Activated naive CD8-positive, alpha-beta T cell treated with anti-CD3 and anti-CD28 coated beads, Interleukin-2, amount 10 ng/mL, durations not matched to agents 7 days and 5 days (primary cell): ENCODE measurements at regions not wholly inside any gene's neighbourhood (a gene's known extent, or its start where the extent isn't known, plus 50 kb on each side); places are given as distances from the start of the nearest gene placed in this dataset.

Experiments used
- ATAC-seq: fragments of 150-1000 bp; cut with Tn5 transposase; one replicate; pipeline ENCODE4 v1.10.0; 2021; ENCODE audit warnings: low read depth, moderate library complexity
- POLR2A ChIA-PET: fragments of 350-600 bp; sonication (Branson Sonifier 250); formaldehyde crosslinking; loops from one replicate; lab custom pipeline; 2021; ENCODE audit warnings: antibody characterized with exemption; lab: Charles Lee
- DNase-seq: peaks from one replicate; pipeline ENCODE4 v3.0.0; 2021
- H3K27ac Mint-ChIP-seq: one replicate; pipeline ENCODE4 v1.8.0; 2022; ENCODE audit warnings: mild to moderate bottlenecking, mixed read lengths
- H3K27me3 Mint-ChIP-seq: one replicate; pipeline ENCODE4 v1.8.0; 2022; ENCODE audit warnings: mild to moderate bottlenecking, moderate library complexity, mixed read lengths
- H3K36me3 Mint-ChIP-seq: one replicate; pipeline ENCODE4 v1.8.0; 2021; ENCODE audit warnings: mild to moderate bottlenecking, mixed read lengths
- H3K4me1 Mint-ChIP-seq: one replicate; pipeline ENCODE4 v1.8.0; 2021; ENCODE audit warnings: mixed read lengths
- H3K4me3 Mint-ChIP-seq: one replicate; pipeline ENCODE4 v1.8.0; 2022; ENCODE audit warnings: mild to moderate bottlenecking, moderate library complexity, mixed read lengths
- H3K9me3 Mint-ChIP-seq: one replicate; pipeline ENCODE4 v1.8.0; 2021; ENCODE audit warnings: mixed read lengths

DNA sequence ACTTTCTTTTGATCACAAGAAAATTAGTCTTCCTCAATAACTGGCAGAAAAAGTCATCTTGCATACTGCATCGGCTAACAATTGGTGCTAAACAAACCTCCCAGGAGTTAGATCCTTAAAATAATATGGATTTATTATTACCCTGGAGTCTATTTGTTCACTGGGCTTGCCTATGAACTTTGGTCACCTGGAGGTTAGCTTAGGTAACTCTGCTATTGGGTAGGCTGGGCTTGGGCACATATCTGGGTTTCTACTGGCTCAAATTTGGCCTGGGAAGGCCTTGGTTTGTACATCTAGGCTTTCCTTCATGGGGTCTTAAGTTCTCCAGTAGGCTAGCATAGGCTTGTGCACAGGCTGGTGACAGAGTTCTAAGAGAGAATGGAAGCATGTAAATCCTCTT, 279.9 kb downstream of the RASEF start:
- Mint-ChIP-seq H3K4me3 (no peak overlapping the region), H3K36me3 (no peaks in the 10 kb centered on the region), H3K27ac (no peak overlapping the region), H3K4me1 (no peaks in the 10 kb centered on the region), H3K9me3 (peaks cover 4% of the 10 kb centered on the region), H3K27me3 (no peaks in the 10 kb centered on the region)
- POLR2A ChIA-PET: no interaction called here
- ATAC-seq (no peak), DNase-seq (no peak)

DNA sequence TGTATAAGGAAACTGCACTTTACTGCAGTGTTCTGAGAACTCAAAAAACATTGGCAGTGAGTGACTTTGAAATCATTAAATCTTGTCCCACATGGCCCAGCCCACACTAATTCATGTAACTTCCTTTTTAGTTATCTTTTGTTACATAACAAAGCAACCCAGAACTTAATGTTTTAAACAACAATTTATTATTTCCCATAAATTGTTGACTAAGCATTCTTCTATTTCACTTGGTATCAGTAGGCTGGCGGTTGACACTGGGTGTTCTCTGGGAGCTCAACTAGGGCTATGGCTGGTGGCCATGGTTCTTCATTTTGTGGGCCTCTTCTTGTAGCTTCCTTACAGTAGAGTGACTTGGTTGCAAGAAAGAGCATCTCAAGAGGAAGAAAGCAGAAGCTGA, 278.4 kb downstream of the RASEF start:
- no peak overlapping the region for H3K27ac Mint-ChIP-seq
- H3K27me3 Mint-ChIP-seq: no peaks in the 10 kb centered on the region
- no peaks in the 10 kb centered on the region for H3K36me3 Mint-ChIP-seq
- peaks cover 4% of the 10 kb centered on the region for H3K9me3 Mint-ChIP-seq
- no peak overlapping the region for H3K4me3 Mint-ChIP-seq
- no peaks in the 10 kb centered on the region for H3K4me1 Mint-ChIP-seq
- ATAC-seq (no peak), DNase-seq (no peak)
- POLR2A ChIA-PET: no interaction called here

DNA sequence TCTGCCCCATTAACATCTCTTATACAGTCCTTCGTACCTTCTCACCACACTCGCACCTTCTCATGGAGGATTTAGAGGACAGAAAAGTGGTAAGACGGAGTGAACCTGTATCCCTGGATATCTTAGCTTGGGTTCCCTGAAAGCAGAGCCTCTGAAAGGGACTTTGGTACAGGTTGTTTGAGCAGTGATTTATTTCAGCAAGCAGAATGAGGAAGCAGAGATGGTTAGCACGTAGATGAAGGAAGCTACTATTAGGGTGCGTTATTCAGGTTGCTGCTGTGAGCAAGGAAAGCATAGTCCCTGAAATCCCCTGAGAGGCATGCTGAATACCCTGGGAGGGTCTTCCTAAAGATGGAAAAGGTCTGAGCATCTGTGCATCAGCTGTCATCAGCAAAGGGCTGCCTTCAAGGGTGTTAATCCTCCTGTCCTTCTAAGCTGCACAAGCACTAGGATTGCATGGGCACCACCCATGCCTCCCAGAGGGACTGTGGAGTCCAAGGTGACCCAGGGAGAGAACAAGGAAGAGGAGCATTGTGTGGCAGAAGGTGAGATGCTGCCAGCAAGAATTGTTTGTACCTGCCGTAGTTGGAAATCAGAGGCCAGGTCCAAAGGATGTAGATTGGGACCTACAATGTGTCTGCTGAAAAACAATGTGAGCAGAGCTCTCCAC, 273.7 kb downstream of the RASEF start:
- H3K9me3 Mint-ChIP-seq: no peaks in the 10 kb centered on the region
- POLR2A ChIA-PET: no interaction called here
- H3K27me3 Mint-ChIP-seq: no peaks in the 10 kb centered on the region
- H3K36me3 Mint-ChIP-seq: no peaks in the 10 kb centered on the region
- DNase-seq: no peak
- ATAC-seq: no peak
- H3K4me1 Mint-ChIP-seq: peaks cover 8% of the 10 kb centered on the region
- no peak overlapping the region for H3K27ac Mint-ChIP-seq
- H3K4me3 Mint-ChIP-seq: no peak overlapping the region

DNA sequence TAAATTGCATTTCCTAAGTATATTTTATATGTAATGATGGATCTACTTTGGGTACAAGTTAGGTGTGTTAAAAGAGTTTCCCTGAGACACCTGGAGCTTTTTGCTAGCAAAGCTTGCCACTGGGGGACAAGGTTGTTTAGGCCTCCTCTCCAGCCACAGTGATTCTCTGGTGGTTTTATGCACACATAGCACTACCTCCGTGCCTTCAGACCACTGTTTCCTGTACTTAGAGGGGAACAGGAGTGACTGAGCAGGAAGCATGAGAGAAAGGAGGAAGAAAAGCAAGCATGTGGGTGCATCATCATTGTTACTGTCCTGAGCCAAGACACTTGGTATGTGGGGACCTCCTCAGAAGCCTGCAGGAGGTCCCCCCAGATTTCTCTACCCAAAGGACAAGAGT, 272.1 kb downstream of the RASEF start:
- DNase-seq (no peak), ATAC-seq (peak; percentile 72)
- H3K9me3 Mint-ChIP-seq: no peaks in the 10 kb centered on the region
- H3K4me1 Mint-ChIP-seq: peaks cover 8% of the 10 kb centered on the region
- H3K36me3 Mint-ChIP-seq: no peaks in the 10 kb centered on the region
- peak overlapping the region; percentile 0 for H3K27ac Mint-ChIP-seq
- H3K4me3 Mint-ChIP-seq: no peak overlapping the region
- H3K27me3 Mint-ChIP-seq: no peaks in the 10 kb centered on the region
- POLR2A ChIA-PET: no interaction called here

DNA sequence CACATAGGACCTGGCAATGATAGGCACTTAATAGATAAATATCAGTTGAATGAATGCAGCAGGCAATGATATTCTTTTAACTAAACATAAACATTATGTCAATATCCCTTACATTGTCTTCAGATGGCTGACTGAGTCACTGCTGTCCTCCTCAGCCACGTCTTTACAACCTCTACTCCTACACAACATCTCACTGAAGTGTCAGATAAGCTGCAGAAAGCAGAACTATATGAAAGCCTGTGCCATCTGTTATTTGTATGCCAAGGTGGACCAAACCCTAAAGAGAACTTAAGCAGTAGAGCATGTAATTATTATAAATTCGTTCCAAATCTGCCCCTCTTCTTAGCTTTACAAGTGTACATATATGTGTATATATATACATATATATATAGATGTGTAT, 271.2 kb downstream of the RASEF start:
- H3K36me3 Mint-ChIP-seq: no peaks in the 10 kb centered on the region
- DNase-seq: no peak
- H3K4me3 Mint-ChIP-seq: no peak overlapping the region
- no peak for ATAC-seq
- H3K27me3 Mint-ChIP-seq: no peaks in the 10 kb centered on the region
- H3K4me1 Mint-ChIP-seq: peaks cover 8% of the 10 kb centered on the region
- H3K27ac Mint-ChIP-seq: no peak overlapping the region
- H3K9me3 Mint-ChIP-seq: no peaks in the 10 kb centered on the region
- POLR2A ChIA-PET: no interaction called here

DNA sequence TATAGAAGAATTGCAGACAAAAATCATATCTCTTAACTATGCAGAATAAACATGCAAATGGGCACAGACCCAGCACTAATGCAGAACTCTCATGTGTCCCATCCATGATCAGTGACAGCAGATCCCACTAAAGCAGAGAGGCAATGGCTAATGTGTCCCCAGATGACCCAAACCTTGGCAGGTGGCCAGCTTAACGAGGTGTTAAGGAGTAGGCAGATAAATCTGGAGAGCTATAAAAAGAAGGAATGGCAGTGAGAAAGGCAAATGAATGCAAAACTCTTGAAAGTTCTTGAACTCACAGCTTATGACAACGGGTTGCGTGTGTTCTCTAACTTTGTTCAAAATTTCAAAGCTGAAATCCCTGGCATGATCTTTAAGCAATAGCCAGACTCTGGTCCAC, 265.4 kb downstream of the RASEF start:
- POLR2A ChIA-PET: no interaction called here
- DNase-seq (no peak), ATAC-seq (no peak)
- Mint-ChIP-seq H3K4me3 (no peak overlapping the region), H3K4me1 (peaks cover 1% of the 10 kb centered on the region), H3K27ac (no peak overlapping the region), H3K27me3 (no peaks in the 10 kb centered on the region), H3K9me3 (no peaks in the 10 kb centered on the region), H3K36me3 (no peaks in the 10 kb centered on the region)

DNA sequence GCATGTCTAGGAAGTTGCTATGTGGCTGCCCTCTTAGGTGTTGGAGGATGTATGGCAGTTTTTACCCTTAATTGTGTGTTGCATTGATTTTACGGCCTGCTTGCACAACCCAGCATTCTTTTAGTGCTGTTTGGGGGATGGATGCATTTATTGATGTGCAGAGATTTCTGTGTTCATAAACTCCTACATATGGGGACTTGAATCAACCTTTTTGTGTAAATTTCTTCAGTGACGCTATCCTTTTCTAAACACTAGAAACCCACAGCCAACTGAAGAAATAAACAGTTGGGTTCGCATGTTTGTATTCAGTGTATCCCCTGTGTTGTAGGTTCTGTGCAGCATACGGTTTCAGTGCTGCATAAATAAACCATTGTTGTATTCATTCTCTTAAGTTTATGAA, 263.7 kb downstream of the RASEF start:
- no peak overlapping the region for H3K4me3 Mint-ChIP-seq
- no peak overlapping the region for H3K27ac Mint-ChIP-seq
- H3K27me3 Mint-ChIP-seq: no peaks in the 10 kb centered on the region
- no peaks in the 10 kb centered on the region for H3K36me3 Mint-ChIP-seq
- H3K9me3 Mint-ChIP-seq: no peaks in the 10 kb centered on the region
- DNase-seq: no peak
- H3K4me1 Mint-ChIP-seq: no peaks in the 10 kb centered on the region
- no peak for ATAC-seq
- POLR2A ChIA-PET: no interaction called here

DNA sequence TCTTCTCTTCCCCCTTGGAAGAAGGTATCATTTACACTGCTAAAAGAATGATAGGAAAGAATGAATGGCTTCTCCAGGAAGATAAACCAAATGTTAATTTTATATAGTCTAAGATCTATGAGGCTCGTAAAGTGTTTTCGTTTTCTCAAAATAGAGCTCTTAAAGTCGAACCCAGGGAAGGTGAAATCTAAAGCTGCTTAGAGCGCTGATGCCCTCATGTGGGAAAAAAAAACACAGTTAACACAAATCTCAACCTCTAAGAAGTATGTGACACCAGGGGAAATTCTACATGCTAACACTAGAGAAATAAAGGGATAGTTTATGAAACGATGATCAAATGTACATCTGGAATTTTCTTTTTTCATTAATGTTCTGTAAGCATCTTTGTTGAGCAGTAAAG, 257.9 kb downstream of the RASEF start:
- H3K4me1 Mint-ChIP-seq: no peaks in the 10 kb centered on the region

DNA sequence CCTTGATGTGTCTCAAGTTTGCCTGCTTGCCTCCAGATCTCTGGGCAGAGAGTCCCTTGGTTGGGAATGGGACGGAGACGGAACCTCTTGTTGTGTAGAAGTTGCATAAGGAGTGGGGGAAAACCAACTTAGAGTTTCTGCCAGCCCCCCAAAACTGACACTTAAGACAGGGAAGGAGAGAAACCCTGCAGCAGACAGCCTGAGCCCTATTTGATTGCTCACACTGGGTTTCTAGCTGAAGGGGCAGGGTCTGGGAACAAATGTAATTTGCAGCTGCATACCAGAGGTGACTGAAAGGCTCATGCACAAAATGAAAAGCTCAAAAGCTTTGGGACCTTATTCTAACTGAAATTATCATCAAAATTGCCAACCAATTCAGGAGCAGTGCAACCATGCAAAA, 254.5 kb downstream of the RASEF start:
- no peaks in the 10 kb centered on the region for H3K27me3 Mint-ChIP-seq
- no peaks in the 10 kb centered on the region for H3K9me3 Mint-ChIP-seq
- no peak for DNase-seq
- no peaks in the 10 kb centered on the region for H3K36me3 Mint-ChIP-seq
- H3K27ac Mint-ChIP-seq: no peak overlapping the region
- ATAC-seq: no peak
- H3K4me3 Mint-ChIP-seq: no peak overlapping the region
- H3K4me1 Mint-ChIP-seq: no peaks in the 10 kb centered on the region
- POLR2A ChIA-PET: no interaction called here

More for the DNA sequence above, 257.9 kb downstream of the RASEF start:
- H3K27me3 Mint-ChIP-seq: no peaks in the 10 kb centered on the region
- no peaks in the 10 kb centered on the region for H3K9me3 Mint-ChIP-seq
- no peak for DNase-seq
- H3K36me3 Mint-ChIP-seq: no peaks in the 10 kb centered on the region
- POLR2A ChIA-PET: no interaction called here
- H3K4me3 Mint-ChIP-seq: no peak overlapping the region
- ATAC-seq: no peak
- no peak overlapping the region for H3K27ac Mint-ChIP-seq

DNA sequence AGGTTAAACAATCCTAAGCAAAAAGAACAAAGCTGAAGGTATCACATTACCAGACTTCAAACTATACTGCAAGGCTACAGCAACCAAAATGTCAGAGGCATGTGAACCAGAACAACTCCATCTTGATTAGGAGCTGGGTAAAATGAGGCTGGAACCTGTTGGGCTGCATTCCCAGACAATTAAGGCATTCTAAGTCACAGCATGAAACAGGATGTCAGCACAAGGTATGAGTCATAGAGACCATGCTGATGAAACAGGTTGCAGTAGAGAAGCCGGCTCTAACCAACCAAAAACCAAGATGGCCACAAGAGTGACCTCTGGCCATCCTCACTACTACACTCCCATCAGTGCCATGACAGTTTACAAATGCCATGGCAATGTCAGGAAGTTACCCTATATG, 252.0 kb downstream of the RASEF start:
- Mint-ChIP-seq H3K27me3 (no peaks in the 10 kb centered on the region), H3K36me3 (no peaks in the 10 kb centered on the region), H3K9me3 (no peaks in the 10 kb centered on the region), H3K4me1 (no peaks in the 10 kb centered on the region), H3K27ac (no peak overlapping the region), H3K4me3 (no peak overlapping the region)
- ATAC-seq: no peak
- POLR2A ChIA-PET: no interaction called here
- no peak for DNase-seq

DNA sequence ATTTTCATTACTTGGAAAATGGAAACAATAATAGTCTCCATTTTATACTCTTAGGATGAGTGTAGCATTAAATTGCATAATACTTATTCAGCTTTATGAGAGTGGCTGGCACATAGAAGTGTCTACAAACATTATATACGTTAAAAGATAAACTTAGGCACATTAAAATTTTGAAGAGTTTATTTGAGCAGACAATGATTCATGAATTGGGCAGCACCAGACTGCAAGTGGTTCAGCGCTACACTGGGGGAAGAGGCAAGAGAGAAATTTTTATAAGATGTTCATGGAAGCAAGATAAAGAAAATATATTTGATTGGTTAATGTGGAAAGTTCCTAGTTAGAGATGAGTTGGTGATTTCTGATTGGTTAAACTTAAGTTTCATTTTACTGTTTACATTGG, 243.7 kb downstream of the RASEF start:
- Mint-ChIP-seq H3K36me3 (no peaks in the 10 kb centered on the region), H3K27ac (no peak overlapping the region), H3K9me3 (no peaks in the 10 kb centered on the region), H3K27me3 (no peaks in the 10 kb centered on the region), H3K4me1 (no peaks in the 10 kb centered on the region), H3K4me3 (no peak overlapping the region)
- DNase-seq: no peak
- no peak for ATAC-seq
- POLR2A ChIA-PET: no interaction called here

DNA sequence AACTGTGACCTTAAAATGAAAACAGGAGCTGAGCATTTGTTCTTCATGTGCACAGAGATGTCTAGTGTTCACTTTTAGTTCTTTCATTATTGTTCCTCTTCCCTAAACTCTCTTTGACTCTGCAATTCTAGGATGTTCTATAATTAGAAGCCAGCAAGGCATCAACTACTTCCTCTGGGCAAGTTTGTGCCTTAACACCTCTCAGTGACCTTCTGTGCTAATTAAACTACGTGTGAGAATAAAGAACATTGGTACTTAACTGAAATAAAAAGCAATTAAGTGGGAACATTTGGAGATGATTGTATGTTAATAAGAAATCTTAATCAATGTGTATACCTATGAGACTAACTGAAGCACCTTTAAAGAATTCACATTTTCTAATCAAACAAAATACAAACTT, 242.8 kb downstream of the RASEF start:
- Mint-ChIP-seq H3K36me3 (no peaks in the 10 kb centered on the region), H3K4me1 (no peaks in the 10 kb centered on the region), H3K9me3 (no peaks in the 10 kb centered on the region), H3K27ac (no peak overlapping the region), H3K27me3 (no peaks in the 10 kb centered on the region), H3K4me3 (no peak overlapping the region)
- no peak for DNase-seq
- POLR2A ChIA-PET: no interaction called here
- no peak for ATAC-seq

DNA sequence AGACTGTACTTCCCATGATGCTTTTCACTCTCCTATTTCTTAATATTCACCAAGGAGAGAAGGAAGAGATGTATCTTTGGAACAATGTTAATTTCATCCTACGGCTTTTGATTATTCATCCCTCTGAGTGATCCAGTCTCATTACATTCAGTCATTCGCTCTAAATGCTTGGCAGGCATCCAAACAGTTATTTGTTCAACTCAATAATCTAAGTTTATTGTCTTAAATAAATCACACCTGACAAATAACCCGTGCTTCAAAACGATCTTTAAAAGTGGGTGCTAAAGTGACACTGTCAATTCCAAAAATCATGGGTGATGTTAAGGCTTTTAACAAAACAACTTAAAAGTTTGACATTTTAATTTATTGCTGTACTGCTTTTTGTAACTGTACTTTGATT, 233.1 kb downstream of the RASEF start:
- DNase-seq (no peak), ATAC-seq (no peak)
- Mint-ChIP-seq H3K36me3 (no peaks in the 10 kb centered on the region), H3K27me3 (no peaks in the 10 kb centered on the region), H3K4me1 (no peaks in the 10 kb centered on the region), H3K4me3 (no peak overlapping the region), H3K27ac (no peak overlapping the region), H3K9me3 (no peaks in the 10 kb centered on the region)
- POLR2A ChIA-PET: no interaction called here

DNA sequence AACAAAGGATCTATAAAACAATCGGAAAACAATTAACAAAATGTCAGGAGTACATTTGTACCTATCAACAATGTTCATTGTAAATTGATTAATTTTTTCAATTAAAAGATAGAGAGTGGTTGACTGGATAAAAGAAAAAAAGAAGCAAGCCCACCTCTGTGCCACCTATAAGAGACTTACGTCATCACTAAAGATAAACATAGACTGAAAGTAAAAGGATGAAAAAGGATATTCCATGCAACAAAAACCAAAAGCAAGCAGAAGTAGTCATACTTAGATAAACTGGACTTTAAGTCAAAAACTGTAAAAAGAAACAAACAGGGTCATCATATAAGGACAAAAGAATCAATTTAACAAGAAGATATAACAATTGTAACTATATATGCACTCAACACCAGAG, 197.4 kb downstream of the RASEF start:
- Mint-ChIP-seq H3K4me1 (no peaks in the 10 kb centered on the region), H3K9me3 (no peaks in the 10 kb centered on the region), H3K27ac (no peak overlapping the region), H3K36me3 (no peaks in the 10 kb centered on the region), H3K4me3 (no peak overlapping the region), H3K27me3 (no peaks in the 10 kb centered on the region)
- ATAC-seq: no peak
- POLR2A ChIA-PET: no interaction called here
- no peak for DNase-seq
